HCT116 (cell line): ENCODE measurements at regions not wholly inside any gene's neighbourhood (a gene's known extent, or its start where the extent isn't known, plus 50 kb on each side); places are given as distances from the start of the nearest gene placed in this dataset.

ENCODE experiments used
- ATAC-seq: fragments of 200-7000 bp; cut with Tn5 transposase; 2 replicates; pipeline ENCODE4 v1.9.1; 2020; ENCODE audit warnings: mild to moderate bottlenecking, moderate library complexity
- BruUV-seq: library from RNA; stranded (reverse); fragments of 400-500 nt; replicated peaks from 2 replicates; lab custom pipeline; 2021; lab: Mats Ljungman, UMichigan
- CTCF ChIA-PET: fragments of 300-600 bp; sonication (Branson Sonifier 250); formaldehyde crosslinking; loops from one replicate; lab custom pipeline; 2021; ENCODE audit warnings: antibody characterized with exemption; lab: Charles Lee
- POLR2A ChIA-PET: fragments of 300-600, 350-600 bp; sonication (Branson Sonifier 250); formaldehyde crosslinking; loops from one replicate; lab custom pipeline; 2021; ENCODE audit warnings: antibody characterized with exemption; lab: Charles Lee
- RAD21 ChIA-PET, 2 experiments: fragments of 300-600 bp; sonication (Branson Sonifier 250); formaldehyde crosslinking; loops; one replicate each; lab custom pipeline; 2023; ENCODE audit warnings: low total read pairs in 2 of 2; ENCODE audit not compliant: uncharacterized antibody in 2 of 2, unreplicated experiment in 2 of 2, low non-redundant PET in 1 of 2; lab: Charles Lee
- DNase-seq: peaks from one replicate; pipeline ENCODE4 v3.0.0-alpha.2; 2010; ENCODE audit warnings: low read depth, low spot score
- H2AFZ ChIP-seq: fragments of 200-600 bp; shearing (Covaris generic), sonication (generic); 2 replicates; pipeline ENCODE4 v1.6.1; 2017; ENCODE audit warnings: low read depth, mixed run types, mixed read lengths, antibody characterized with exemption, low read length; ENCODE audit not compliant: poor library complexity, severe bottlenecking
- H3K27ac ChIP-seq: 2 replicates; pipeline ENCODE4 v1.5.1; 2012; ENCODE audit warnings: low read depth, low read length
- H3K27me3 ChIP-seq: fragments of 200-600 bp; sonication (generic); 2 replicates; pipeline ENCODE4 v1.6.1; 2016; ENCODE audit warnings: mixed run types, low read length, mixed read lengths; ENCODE audit not compliant: insufficient read depth
- H3K36me3 ChIP-seq, 2 experiments: fragments of 200-500 bp in 1 of 2; fragments of 200-600 bp in 1 of 2; sonication (Bioruptor generic) in 1 of 2; sonication (generic) in 1 of 2; 2 replicates each; pipeline versions ENCODE4 v1.5.1 to v1.6.1; 2014 to 2016; ENCODE audit warnings: low read length in 2 of 2, inconsistent platforms in 1 of 2, mixed read lengths in 1 of 2, mixed run types in 1 of 2; ENCODE audit not compliant: insufficient read depth in 2 of 2, control insufficient read depth in 1 of 2
- H3K4me1 ChIP-seq, 2 experiments: fragments of 200-600 bp in 1 of 2; sonication (generic) in 1 of 2; 2 replicates each; pipeline versions ENCODE4 v1.5.1 to v1.6.1; 2012 to 2017; ENCODE audit warnings: low read length in 2 of 2, inconsistent platforms in 1 of 2, mild to moderate bottlenecking in 1 of 2, mixed read lengths in 1 of 2, mixed run types in 1 of 2, moderate library complexity in 1 of 2; ENCODE audit not compliant: insufficient read depth in 2 of 2, control insufficient read depth in 1 of 2
- H3K4me2 ChIP-seq: fragments of 200-600 bp; sonication (generic); 2 replicates; pipeline ENCODE4 v1.6.1; 2017; ENCODE audit warnings: mixed run types, low read length, mixed read lengths
- H3K4me3 ChIP-seq, 2 experiments: fragments of 200-600 bp in 1 of 2; sonication (generic) in 1 of 2; replicated peaks in 1 of 2; 2 replicates each; pipeline ENCODE4 v1.5.1; 2011 to 2016; ENCODE audit warnings: low read length in 2 of 2, control low read depth in 1 of 2, low read depth in 1 of 2, mild to moderate bottlenecking in 1 of 2, mixed read lengths in 1 of 2, mixed run types in 1 of 2
- H3K79me2 ChIP-seq: fragments of 200-600 bp; sonication (generic); 2 replicates; pipeline ENCODE4 v1.6.1; 2017; ENCODE audit warnings: mild to moderate bottlenecking, mixed run types, low read length, moderate library complexity, mixed read lengths; ENCODE audit not compliant: insufficient read depth
- H3K9ac ChIP-seq: fragments of 200-600 bp; sonication (generic); 2 replicates; pipeline ENCODE4 v1.6.1; 2016; ENCODE audit warnings: low read length, mixed read lengths
- H3K9me2 ChIP-seq: fragments of 200-600 bp; sonication (generic), shearing (Covaris generic); 2 replicates; pipeline ENCODE4 v1.6.1; 2017; ENCODE audit warnings: mixed run types, mild to moderate bottlenecking, moderate library complexity; ENCODE audit not compliant: insufficient read depth
- H3K9me3 ChIP-seq, 2 experiments: fragments of 200-500 bp in 1 of 2; fragments of 200-600 bp in 1 of 2; sonication (Bioruptor generic) in 1 of 2; sonication (generic) in 1 of 2; 2 replicates each; pipeline ENCODE4 v1.6.1; 2014 to 2017; ENCODE audit warnings: low read length in 2 of 2, mixed read lengths in 2 of 2, inconsistent platforms in 1 of 2, low read depth in 1 of 2, mild to moderate bottlenecking in 1 of 2, mixed run types in 1 of 2, moderate library complexity in 1 of 2; ENCODE audit not compliant: control insufficient read depth in 1 of 2, insufficient read depth in 1 of 2
- H4K20me1 ChIP-seq: fragments of 200-600 bp; sonication (generic), shearing (Covaris generic); 2 replicates; pipeline ENCODE4 v1.6.1; 2017; ENCODE audit warnings: mixed run types, mild to moderate bottlenecking, moderate library complexity; ENCODE audit not compliant: insufficient read depth
- CEBPB ChIP-seq: IDR thresholded peaks from 2 replicates; pipeline ENCODE4 v1.6.1; 2012; ENCODE audit warnings: low read depth
- EGR1 ChIP-seq: IDR thresholded peaks from 2 replicates; pipeline ENCODE4 v1.6.1; 2012; ENCODE audit warnings: low read depth
- ELF1 ChIP-seq: IDR thresholded peaks from 2 replicates; pipeline ENCODE4 v1.6.1; 2012; ENCODE audit warnings: low read depth, borderline replicate concordance
- EZH2 ChIP-seq: fragments of 200-600 bp; sonication (generic); IDR thresholded peaks from 2 replicates; pipeline ENCODE4 v1.6.1; 2017; ENCODE audit warnings: antibody characterized with exemption, mixed run types
- FOSL1 ChIP-seq: IDR thresholded peaks from 2 replicates; pipeline ENCODE4 v1.6.1; 2012; ENCODE audit warnings: low read depth
- JUND ChIP-seq: IDR thresholded peaks from 2 replicates; pipeline ENCODE4 v1.6.1; 2012
- POLR2A ChIP-seq: IDR thresholded peaks from 2 replicates; pipeline ENCODE4 v1.7.0; 2011; ENCODE audit warnings: borderline replicate concordance; ENCODE audit not compliant: insufficient read depth, insufficient read length; ENCODE audit errors: extremely low read depth
- POLR2AphosphoS5 ChIP-seq: IDR thresholded peaks from 2 replicates; pipeline ENCODE4 v1.6.1; 2011; ENCODE audit warnings: mild to moderate bottlenecking, low read depth, low read length, moderate library complexity
- SIN3A ChIP-seq: IDR thresholded peaks from 2 replicates; pipeline ENCODE4 v1.6.1; 2012; ENCODE audit warnings: low read depth
- SRF ChIP-seq: IDR thresholded peaks from 2 replicates; pipeline ENCODE4 v1.6.1; 2012; ENCODE audit warnings: low read depth
- YY1 ChIP-seq: IDR thresholded peaks from 2 replicates; pipeline ENCODE4 v1.6.1; 2011; ENCODE audit warnings: low read length, low read depth, moderate library complexity, mild to moderate bottlenecking; ENCODE audit not compliant: insufficient replicate concordance; ENCODE audit errors: extremely low read depth
- ZBTB33 ChIP-seq: IDR thresholded peaks from 2 replicates; pipeline ENCODE4 v1.6.1; 2011; ENCODE audit warnings: mild to moderate bottlenecking, low read length, moderate library complexity; ENCODE audit not compliant: insufficient replicate concordance; ENCODE audit errors: extremely low read depth
- ZNF274 ChIP-seq: fragments of 200-500 bp; sonication (Bioruptor generic); IDR thresholded peaks from 2 replicates; pipeline ENCODE4 v1.6.1; 2014; ENCODE audit warnings: mild to moderate bottlenecking, low read depth, low read length, inconsistent platforms
- intact Hi-C: fragments of 100-400 bp; cut with micrococcal nuclease; formaldehyde crosslinking; loops from 2 replicates; pipeline ENCODE4 v1.10.0; 2022
- TF ChIP-seq, protein P1 (sequence below): IDR thresholded peaks from 2 replicates; pipeline ENCODE4 v1.6.1; 2012; ENCODE audit warnings: low read depth
- TF ChIP-seq, protein P2 (sequence below), 3 experiments: fragments of 200-600 bp in 1 of 3; sonication (generic) in 1 of 3; IDR thresholded peaks in 2 of 3; conservative IDR thresholded peaks in 1 of 3; 2 replicates each; pipeline ENCODE4 v1.5.1; 2012 to 2017; ENCODE audit warnings: low read depth in 2 of 3, low read length in 2 of 3, antibody characterized with exemption in 1 of 3, borderline replicate concordance in 1 of 3, control low read depth in 1 of 3, mild to moderate bottlenecking in 1 of 3, mixed read lengths in 1 of 3, mixed run types in 1 of 3, moderate library complexity in 1 of 3; ENCODE audit not compliant: insufficient read depth in 1 of 3

GRCh38 chr2:83055376-83056010, 1403.6 kb downstream of the SUCLG1 start:
- H3K79me2 ChIP-seq = no peaks in the 10 kb centered on the region
- CTCF ChIA-PET = no interaction called here
- H3K27me3 ChIP-seq = no peaks in the 10 kb centered on the region
- POLR2A ChIA-PET = no interaction called here
- H3K9me2 ChIP-seq = no peaks in the 10 kb centered on the region
- DNase-seq (no peak), ATAC-seq (no peak)
- no peak overlapping the region for H3K4me3 ChIP-seq
- no peaks in the 10 kb centered on the region for H4K20me1 ChIP-seq
- intact Hi-C loops = no loop called here
- H3K9me3 ChIP-seq = peaks cover 0 to 9% of the 10 kb centered on the region in 2 experiments; a peak in 2 of 4 replicates
- RAD21 ChIA-PET = no interaction called here
- no peak overlapping the region for H2AFZ ChIP-seq
- no peak overlapping the region for H3K27ac ChIP-seq
- H3K4me1 ChIP-seq = no peaks in the 10 kb centered on the region; a peak in 1 of 4 replicates
- TF ChIP-seq EZH2 (no peak), POLR2A (no peak), YY1 (no peak), SRF (no peak), JUND (no peak), CEBPB (0 out of 2 replicates have a peak, but pooled peaks have one; percentile 39), ZBTB33 (no peak), SIN3A (no peak), ELF1 (no peak), ZNF274 (no peak), POLR2AphosphoS5 (no peak), FOSL1 (peak; percentile 32; the same call in 1 of the 2 replicates), EGR1 (no peak)
- TF ChIP-seq, protein P1, sequence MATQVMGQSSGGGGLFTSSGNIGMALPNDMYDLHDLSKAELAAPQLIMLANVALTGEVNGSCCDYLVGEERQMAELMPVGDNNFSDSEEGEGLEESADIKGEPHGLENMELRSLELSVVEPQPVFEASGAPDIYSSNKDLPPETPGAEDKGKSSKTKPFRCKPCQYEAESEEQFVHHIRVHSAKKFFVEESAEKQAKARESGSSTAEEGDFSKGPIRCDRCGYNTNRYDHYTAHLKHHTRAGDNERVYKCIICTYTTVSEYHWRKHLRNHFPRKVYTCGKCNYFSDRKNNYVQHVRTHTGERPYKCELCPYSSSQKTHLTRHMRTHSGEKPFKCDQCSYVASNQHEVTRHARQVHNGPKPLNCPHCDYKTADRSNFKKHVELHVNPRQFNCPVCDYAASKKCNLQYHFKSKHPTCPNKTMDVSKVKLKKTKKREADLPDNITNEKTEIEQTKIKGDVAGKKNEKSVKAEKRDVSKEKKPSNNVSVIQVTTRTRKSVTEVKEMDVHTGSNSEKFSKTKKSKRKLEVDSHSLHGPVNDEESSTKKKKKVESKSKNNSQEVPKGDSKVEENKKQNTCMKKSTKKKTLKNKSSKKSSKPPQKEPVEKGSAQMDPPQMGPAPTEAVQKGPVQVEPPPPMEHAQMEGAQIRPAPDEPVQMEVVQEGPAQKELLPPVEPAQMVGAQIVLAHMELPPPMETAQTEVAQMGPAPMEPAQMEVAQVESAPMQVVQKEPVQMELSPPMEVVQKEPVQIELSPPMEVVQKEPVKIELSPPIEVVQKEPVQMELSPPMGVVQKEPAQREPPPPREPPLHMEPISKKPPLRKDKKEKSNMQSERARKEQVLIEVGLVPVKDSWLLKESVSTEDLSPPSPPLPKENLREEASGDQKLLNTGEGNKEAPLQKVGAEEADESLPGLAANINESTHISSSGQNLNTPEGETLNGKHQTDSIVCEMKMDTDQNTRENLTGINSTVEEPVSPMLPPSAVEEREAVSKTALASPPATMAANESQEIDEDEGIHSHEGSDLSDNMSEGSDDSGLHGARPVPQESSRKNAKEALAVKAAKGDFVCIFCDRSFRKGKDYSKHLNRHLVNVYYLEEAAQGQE = no peak
- TF ChIP-seq, protein P2, sequence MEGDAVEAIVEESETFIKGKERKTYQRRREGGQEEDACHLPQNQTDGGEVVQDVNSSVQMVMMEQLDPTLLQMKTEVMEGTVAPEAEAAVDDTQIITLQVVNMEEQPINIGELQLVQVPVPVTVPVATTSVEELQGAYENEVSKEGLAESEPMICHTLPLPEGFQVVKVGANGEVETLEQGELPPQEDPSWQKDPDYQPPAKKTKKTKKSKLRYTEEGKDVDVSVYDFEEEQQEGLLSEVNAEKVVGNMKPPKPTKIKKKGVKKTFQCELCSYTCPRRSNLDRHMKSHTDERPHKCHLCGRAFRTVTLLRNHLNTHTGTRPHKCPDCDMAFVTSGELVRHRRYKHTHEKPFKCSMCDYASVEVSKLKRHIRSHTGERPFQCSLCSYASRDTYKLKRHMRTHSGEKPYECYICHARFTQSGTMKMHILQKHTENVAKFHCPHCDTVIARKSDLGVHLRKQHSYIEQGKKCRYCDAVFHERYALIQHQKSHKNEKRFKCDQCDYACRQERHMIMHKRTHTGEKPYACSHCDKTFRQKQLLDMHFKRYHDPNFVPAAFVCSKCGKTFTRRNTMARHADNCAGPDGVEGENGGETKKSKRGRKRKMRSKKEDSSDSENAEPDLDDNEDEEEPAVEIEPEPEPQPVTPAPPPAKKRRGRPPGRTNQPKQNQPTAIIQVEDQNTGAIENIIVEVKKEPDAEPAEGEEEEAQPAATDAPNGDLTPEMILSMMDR (IDR thresholded peaks at IDR 0.05 in 2 of 3, conservative IDR thresholded peaks at IDR 0.05 in 1 of 3; ENCODE audit: borderline replicate concordance in 1 of 3, insufficient read depth in 1 of 3, low read depth in 2 of 3, low read length in 2 of 3) = no peak
- no peak overlapping the region for H3K4me2 ChIP-seq
- H3K9ac ChIP-seq = no peak overlapping the region
- H3K36me3 ChIP-seq = no peaks in the 10 kb centered on the region
- no TSS peak for BruUV-seq
